Testis (tissue), 2 donors: ENCODE measurements at regions not wholly inside any gene's neighbourhood (a gene's known extent, or its start where the extent isn't known, plus 50 kb on each side); places are given as distances from the start of the nearest gene placed in this dataset.

ENCODE experiments used
- POLR2A ChIP-seq: fragments of 450-650 bp; IDR thresholded peaks from one replicate; pipeline ENCODE4 v1.6.1; 2017; ENCODE audit warnings: antibody characterized with exemption, mild to moderate bottlenecking, moderate library complexity
- TF ChIP-seq, protein P1 (sequence below), 3 experiments: fragments of 450-650 bp in 2 of 3; fragments of 200-600 bp in 1 of 3; sonication (generic) in 1 of 3; IDR thresholded peaks; one replicate each; pipeline ENCODE4 v1.5.1; 2016 to 2019; ENCODE audit warnings: antibody characterized with exemption in 3 of 3, mild to moderate bottlenecking in 2 of 3, moderate library complexity in 1 of 3

DNA sequence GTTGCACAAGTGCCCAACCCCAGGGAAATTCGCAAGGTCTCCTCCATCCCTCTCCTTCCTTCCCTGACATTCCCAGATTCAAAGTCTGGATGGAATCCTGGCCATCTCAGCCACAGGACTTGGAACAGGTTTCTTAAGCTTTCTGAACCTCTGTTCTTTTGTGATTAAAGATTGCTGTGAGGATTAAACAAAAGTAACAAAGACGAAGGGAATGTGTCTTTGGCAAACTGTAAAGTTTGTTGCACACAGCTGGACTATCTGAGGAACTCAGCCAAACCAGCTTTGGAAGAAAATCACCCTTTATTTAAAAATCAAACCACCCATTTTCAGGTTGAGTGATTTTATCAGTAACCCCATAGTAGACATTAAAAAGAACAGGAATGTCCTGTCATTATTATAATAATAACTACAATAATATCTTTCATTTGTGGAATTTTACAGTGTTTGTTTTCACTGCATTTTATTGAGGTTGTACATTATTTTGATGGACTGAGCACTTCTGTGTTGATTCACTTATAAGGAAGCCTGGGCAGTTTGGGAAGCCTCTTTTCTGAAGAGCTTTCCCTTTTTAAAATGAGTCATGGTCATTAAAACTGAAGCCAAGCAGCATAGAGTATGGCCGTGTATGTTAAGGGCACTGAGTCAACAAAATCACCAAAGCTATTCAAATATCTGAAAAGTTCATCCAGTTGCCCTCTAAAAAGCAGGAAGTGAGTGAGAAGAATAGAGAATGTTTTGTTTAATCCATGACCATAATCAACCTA is 310.2 kb downstream of the AGTPBP1 start:
- TF ChIP-seq, protein P1, sequence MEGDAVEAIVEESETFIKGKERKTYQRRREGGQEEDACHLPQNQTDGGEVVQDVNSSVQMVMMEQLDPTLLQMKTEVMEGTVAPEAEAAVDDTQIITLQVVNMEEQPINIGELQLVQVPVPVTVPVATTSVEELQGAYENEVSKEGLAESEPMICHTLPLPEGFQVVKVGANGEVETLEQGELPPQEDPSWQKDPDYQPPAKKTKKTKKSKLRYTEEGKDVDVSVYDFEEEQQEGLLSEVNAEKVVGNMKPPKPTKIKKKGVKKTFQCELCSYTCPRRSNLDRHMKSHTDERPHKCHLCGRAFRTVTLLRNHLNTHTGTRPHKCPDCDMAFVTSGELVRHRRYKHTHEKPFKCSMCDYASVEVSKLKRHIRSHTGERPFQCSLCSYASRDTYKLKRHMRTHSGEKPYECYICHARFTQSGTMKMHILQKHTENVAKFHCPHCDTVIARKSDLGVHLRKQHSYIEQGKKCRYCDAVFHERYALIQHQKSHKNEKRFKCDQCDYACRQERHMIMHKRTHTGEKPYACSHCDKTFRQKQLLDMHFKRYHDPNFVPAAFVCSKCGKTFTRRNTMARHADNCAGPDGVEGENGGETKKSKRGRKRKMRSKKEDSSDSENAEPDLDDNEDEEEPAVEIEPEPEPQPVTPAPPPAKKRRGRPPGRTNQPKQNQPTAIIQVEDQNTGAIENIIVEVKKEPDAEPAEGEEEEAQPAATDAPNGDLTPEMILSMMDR (IDR thresholded peaks at IDR 0.05) = no peak
- TF ChIP-seq POLR2A = no peak
